ENCODE measurements at regions not wholly inside any gene's neighbourhood (a gene's known extent, or its start where the extent isn't known, plus 50 kb on each side); places are given as distances from the start of the nearest gene placed in this dataset.

DNA sequence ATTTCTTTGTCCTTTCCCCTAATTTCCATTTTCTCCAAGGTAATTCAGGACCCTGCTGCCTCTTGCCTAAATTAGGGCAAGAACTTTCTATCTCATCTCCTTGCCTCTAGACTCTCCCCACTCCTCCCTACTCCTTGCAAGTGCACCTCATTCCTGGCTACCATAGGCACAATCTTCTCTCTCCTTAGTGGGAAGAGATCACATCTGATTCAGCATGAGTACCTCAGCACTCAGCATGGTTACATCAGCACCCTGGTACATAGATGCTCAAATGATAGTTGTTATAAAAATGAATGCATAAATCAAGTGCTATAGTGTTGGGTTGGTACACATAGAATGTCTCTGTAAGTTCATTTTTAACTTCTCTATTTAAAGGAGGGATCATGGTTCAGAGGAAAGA is 313.4 kb upstream of the RASGRP1 start:
- TF ChIP-seq, protein P1, sequence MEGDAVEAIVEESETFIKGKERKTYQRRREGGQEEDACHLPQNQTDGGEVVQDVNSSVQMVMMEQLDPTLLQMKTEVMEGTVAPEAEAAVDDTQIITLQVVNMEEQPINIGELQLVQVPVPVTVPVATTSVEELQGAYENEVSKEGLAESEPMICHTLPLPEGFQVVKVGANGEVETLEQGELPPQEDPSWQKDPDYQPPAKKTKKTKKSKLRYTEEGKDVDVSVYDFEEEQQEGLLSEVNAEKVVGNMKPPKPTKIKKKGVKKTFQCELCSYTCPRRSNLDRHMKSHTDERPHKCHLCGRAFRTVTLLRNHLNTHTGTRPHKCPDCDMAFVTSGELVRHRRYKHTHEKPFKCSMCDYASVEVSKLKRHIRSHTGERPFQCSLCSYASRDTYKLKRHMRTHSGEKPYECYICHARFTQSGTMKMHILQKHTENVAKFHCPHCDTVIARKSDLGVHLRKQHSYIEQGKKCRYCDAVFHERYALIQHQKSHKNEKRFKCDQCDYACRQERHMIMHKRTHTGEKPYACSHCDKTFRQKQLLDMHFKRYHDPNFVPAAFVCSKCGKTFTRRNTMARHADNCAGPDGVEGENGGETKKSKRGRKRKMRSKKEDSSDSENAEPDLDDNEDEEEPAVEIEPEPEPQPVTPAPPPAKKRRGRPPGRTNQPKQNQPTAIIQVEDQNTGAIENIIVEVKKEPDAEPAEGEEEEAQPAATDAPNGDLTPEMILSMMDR (IDR thresholded peaks at IDR 0.05; ENCODE audit: extremely low read depth in 1 of 2, insufficient read depth in 1 of 2, low read depth in 1 of 2, low read length in 2 of 2) = no peak
- TF ChIP-seq EZH2 (IDR thresholded peaks at IDR 0.05; ENCODE audit: borderline replicate concordance, low read depth, low read length, severe bottlenecking) (no peak), POLR2A (IDR thresholded peaks at IDR 0.05; ENCODE audit: low read depth, low read length) (no peak), POLR2AphosphoS5 (IDR thresholded peaks at IDR 0.05; ENCODE audit: insufficient read depth, low read depth, low read length) (no peak)
- TF ChIP-seq, protein P2, sequence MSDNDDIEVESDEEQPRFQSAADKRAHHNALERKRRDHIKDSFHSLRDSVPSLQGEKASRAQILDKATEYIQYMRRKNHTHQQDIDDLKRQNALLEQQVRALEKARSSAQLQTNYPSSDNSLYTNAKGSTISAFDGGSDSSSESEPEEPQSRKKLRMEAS (IDR thresholded peaks at IDR 0.05; ENCODE audit: insufficient read depth, insufficient read length) = no peak

All from endothelial cell of umbilical vein (primary cell).